ENCODE measurements at regions not wholly inside any gene's neighbourhood (a gene's known extent, or its start where the extent isn't known, plus 50 kb on each side); places are given as distances from the start of the nearest gene placed in this dataset.
"Not testable (repeated sequence)": the region's sequence is repeated elsewhere in the genome, so short reads cannot be mapped to it uniquely, and the experiment has no call there.

GRCh38 chr18:78482378-78482777 lies 497.2 kb upstream of the SALL3 start:
- no peak for DNase-seq (ENCODE audit: extremely low spot score in 2 of 2)
- Histone ChIP-seq H3K4me3 (no peak overlapping the region), H3K36me3 (no peaks in the 10 kb centered on the region), H3K4me1 (no peaks in the 10 kb centered on the region), H3K27me3 (no peaks in the 10 kb centered on the region), H3K27ac (no peak overlapping the region), H3K9me3 (no peaks in the 10 kb centered on the region)
- TF ChIP-seq CTCF (IDR thresholded peaks at IDR 0.05) (no peak), POLR2A (IDR thresholded peaks at IDR 0.05) (no peak), POLR2AphosphoS5 (IDR thresholded peaks at IDR 0.05; ENCODE audit: insufficient read depth in 1 of 2, low read depth in 1 of 2) (no peak)
- intact Hi-C loops (cut with DNase I), result no loop called here

GRCh38 chr18:78487649-78488048 lies 492.0 kb upstream of the SALL3 start:
- intact Hi-C loops (cut with DNase I), result no loop called here
- no peak for TF ChIP-seq CTCF (IDR thresholded peaks at IDR 0.05)
- TF ChIP-seq POLR2AphosphoS5 (IDR thresholded peaks at IDR 0.05; ENCODE audit: insufficient read depth in 1 of 2, low read depth in 1 of 2), result no peak
- no peak for TF ChIP-seq POLR2A (IDR thresholded peaks at IDR 0.05)
- DNase-seq (ENCODE audit: extremely low spot score in 2 of 2), result peak in 1 of 2 donors; percentile 64

GRCh38 chr18:78492064-78492812 lies 487.4 kb upstream of the SALL3 start:
- no peaks in the 10 kb centered on the region for H3K9me3 ChIP-seq
- intact Hi-C loops (cut with DNase I), result no loop called here
- H3K27ac ChIP-seq, result no peak overlapping the region
- DNase-seq (ENCODE audit: extremely low spot score in 2 of 2), result no peak
- H3K4me1 ChIP-seq, result peaks cover 8% of the 10 kb centered on the region
- H3K36me3 ChIP-seq, result no peaks in the 10 kb centered on the region
- TF ChIP-seq POLR2A (IDR thresholded peaks at IDR 0.05), result no peak
- no peak for TF ChIP-seq CTCF (IDR thresholded peaks at IDR 0.05)
- TF ChIP-seq POLR2AphosphoS5 (IDR thresholded peaks at IDR 0.05; ENCODE audit: insufficient read depth in 1 of 2, low read depth in 1 of 2), result no peak
- no peaks in the 10 kb centered on the region for H3K27me3 ChIP-seq
- no peak overlapping the region for H3K4me3 ChIP-seq

More at GRCh38 chr18:78487649-78488048, 492.0 kb upstream of the SALL3 start:
- Histone ChIP-seq H3K27ac (no peak overlapping the region), H3K4me3 (no peak overlapping the region), H3K4me1 (no peaks in the 10 kb centered on the region), H3K36me3 (no peaks in the 10 kb centered on the region), H3K9me3 (no peaks in the 10 kb centered on the region), H3K27me3 (no peaks in the 10 kb centered on the region)

GRCh38 chr18:78492813-78493371 lies 486.7 kb upstream of the SALL3 start:
- H3K4me1 ChIP-seq, result peaks cover 8% of the 10 kb centered on the region
- intact Hi-C loops (cut with DNase I), result no loop called here

GRCh38 chr18:78493490-78493889 lies 486.1 kb upstream of the SALL3 start:
- H3K9me3 ChIP-seq; H3K4me3 ChIP-seq; H3K27me3 ChIP-seq; H3K36me3 ChIP-seq; H3K4me1 ChIP-seq; intact Hi-C loops (cut with DNase I); DNase-seq (ENCODE audit: extremely low spot score in 2 of 2); H3K27ac ChIP-seq: not testable (repeated sequence)

More at GRCh38 chr18:78492813-78493371, 486.7 kb upstream of the SALL3 start:
- no peak overlapping the region for H3K27ac ChIP-seq
- no peaks in the 10 kb centered on the region for H3K36me3 ChIP-seq
- TF ChIP-seq CTCF (IDR thresholded peaks at IDR 0.05) (no peak), POLR2AphosphoS5 (IDR thresholded peaks at IDR 0.05; ENCODE audit: insufficient read depth in 1 of 2, low read depth in 1 of 2) (no peak), POLR2A (IDR thresholded peaks at IDR 0.05) (no peak)
- DNase-seq (ENCODE audit: extremely low spot score in 2 of 2), result no peak
- no peak overlapping the region for H3K4me3 ChIP-seq
- H3K9me3 ChIP-seq, result no peaks in the 10 kb centered on the region
- no peaks in the 10 kb centered on the region for H3K27me3 ChIP-seq

Measured in vagina (tissue), 2 donors.